CD14-positive monocyte (primary cell): ENCODE measurements at regions not wholly inside any gene's neighbourhood (a gene's known extent, or its start where the extent isn't known, plus 50 kb on each side); places are given as distances from the start of the nearest gene placed in this dataset.

Experiments
- DNase-seq, 3 donors: peaks; one replicate each; pipeline ENCODE4 v3.0.0-alpha.2; 2011 to 2022
- H2AFZ ChIP-seq: 2 replicates; pipeline ENCODE4 v1.6.0; 2012; ENCODE audit warnings: mild to moderate bottlenecking, low read depth, low read length, inconsistent platforms; ENCODE audit not compliant: insufficient read depth, poor library complexity, severe bottlenecking
- H3K27ac ChIP-seq, 2 donors: 1 replicate in 1 of 2; 2 replicates in 1 of 2; pipeline ENCODE4 v1.5.1; 2012 to 2013; ENCODE audit warnings: low read length in 2 of 2, control low read depth in 1 of 2, inconsistent platforms in 1 of 2, low read depth in 1 of 2, mild to moderate bottlenecking in 1 of 2
- H3K27me3 ChIP-seq, 2 donors: one replicate each; pipeline versions ENCODE4 v1.6.0 to v1.6.1; 2011 to 2013; ENCODE audit warnings: low read length in 2 of 2; ENCODE audit not compliant: control insufficient read depth in 2 of 2, insufficient read depth in 2 of 2
- H3K36me3 ChIP-seq, 2 donors: replicated peaks in 1 of 2; 1 replicate in 1 of 2; 2 replicates in 1 of 2; pipeline versions ENCODE4 v1.5.1 to v1.6.1; 2012 to 2013; ENCODE audit warnings: low read length in 2 of 2, control low read depth in 1 of 2, inconsistent platforms in 1 of 2, mild to moderate bottlenecking in 1 of 2; ENCODE audit not compliant: insufficient read depth in 2 of 2, control insufficient read depth in 1 of 2
- H3K4me1 ChIP-seq, 2 donors: 1 replicate in 1 of 2; 2 replicates in 1 of 2; pipeline versions ENCODE4 v1.5.1 to v1.6.1; 2012 to 2013; ENCODE audit warnings: low read length in 2 of 2, control low read depth in 1 of 2, inconsistent platforms in 1 of 2, mild to moderate bottlenecking in 1 of 2, moderate library complexity in 1 of 2; ENCODE audit not compliant: insufficient read depth in 2 of 2, control insufficient read depth in 1 of 2
- H3K4me2 ChIP-seq: replicated peaks from 2 replicates; pipeline ENCODE3; 2012; ENCODE audit warnings: low read length, moderate library complexity, mild to moderate bottlenecking; ENCODE audit not compliant: poor library complexity, severe bottlenecking; ENCODE audit errors: extremely low read depth
- H3K4me3 ChIP-seq, 3 experiments: fragments of 200-600 bp in 1 of 3; sonication (generic) in 1 of 3; replicated peaks in 1 of 3; 1 replicate in 2 of 3; 2 replicates in 1 of 3; pipeline ENCODE4 v1.5.1; 2011 to 2013; ENCODE audit warnings: low read length in 3 of 3, mild to moderate bottlenecking in 3 of 3, control low read depth in 2 of 3, low read depth in 2 of 3, inconsistent platforms in 1 of 3, moderate library complexity in 1 of 3
- H3K79me2 ChIP-seq: 2 replicates; pipeline ENCODE4 v1.6.0; 2012; ENCODE audit warnings: mild to moderate bottlenecking, control low read depth, inconsistent platforms, low read length, moderate library complexity; ENCODE audit not compliant: insufficient read depth
- H3K9ac ChIP-seq: 2 replicates; pipeline ENCODE4 v1.6.0; 2017; ENCODE audit warnings: low read length, mild to moderate bottlenecking; ENCODE audit not compliant: insufficient read depth, poor library complexity, severe bottlenecking
- H3K9me3 ChIP-seq, 2 donors: replicated peaks in 1 of 2; 1 replicate in 1 of 2; 2 replicates in 1 of 2; pipeline versions ENCODE4 v1.5.1 to v1.6.1; 2012 to 2013; ENCODE audit warnings: low read length in 2 of 2, control low read depth in 1 of 2; ENCODE audit not compliant: control insufficient read depth in 1 of 2, insufficient read depth in 1 of 2
- H4K20me1 ChIP-seq: 2 replicates; pipeline ENCODE4 v1.6.0; 2012; ENCODE audit warnings: mild to moderate bottlenecking, low read length, control low read depth, moderate library complexity; ENCODE audit not compliant: insufficient read depth
- H3K27ac Mint-ChIP-seq, 7 donors: one replicate each; pipeline ENCODE4 v1.8.0; 2020; ENCODE audit warnings: mild to moderate bottlenecking in 7 of 7, mixed read lengths in 7 of 7, moderate library complexity in 6 of 7, inconsistent platforms in 2 of 7
- H3K27me3 Mint-ChIP-seq, 3 donors: one replicate each; pipeline ENCODE4 v1.8.0; 2021 to 2022; ENCODE audit warnings: low read depth in 3 of 3, mild to moderate bottlenecking in 3 of 3, mixed read lengths in 3 of 3, moderate library complexity in 3 of 3, inconsistent platforms in 1 of 3
- H3K36me3 Mint-ChIP-seq, 2 donors: one replicate each; pipeline ENCODE4 v1.8.0; 2020; ENCODE audit warnings: mixed read lengths in 2 of 2, inconsistent platforms in 1 of 2, mild to moderate bottlenecking in 1 of 2
- H3K4me1 Mint-ChIP-seq: one replicate; pipeline ENCODE4 v1.8.0; 2020; ENCODE audit warnings: mild to moderate bottlenecking, mixed read lengths
- H3K4me3 Mint-ChIP-seq, 2 donors: one replicate each; pipeline ENCODE4 v1.8.0; 2020; ENCODE audit warnings: mild to moderate bottlenecking in 2 of 2, mixed read lengths in 2 of 2, moderate library complexity in 1 of 2
- H3K9me3 Mint-ChIP-seq, 7 donors: one replicate each; pipeline ENCODE4 v1.8.0; 2020 to 2022; ENCODE audit warnings: mixed read lengths in 7 of 7, mild to moderate bottlenecking in 6 of 7, moderate library complexity in 6 of 7, inconsistent platforms in 2 of 7
- CTCF ChIP-seq: fragments of 200-600 bp; IDR thresholded peaks from one replicate; pipeline ENCODE4 v1.8.0; 2022; ENCODE audit warnings: antibody characterized with exemption, mild to moderate bottlenecking
- WGBS: methylation state at CpG from one replicate; pipeline ENCODE4 v1.1.5; 2013; ENCODE audit warnings: missing lambda C conversion rate; ENCODE audit not compliant: insufficient coverage; 5-methylcytosine and 5-hydroxymethylcytosine counted together
- intact Hi-C, 2 donors: fragments of 100-400 bp; cut with micrococcal nuclease; formaldehyde crosslinking; loops; one replicate each; pipeline versions ENCODE4 v1.15.0 to v1.15.1; 2023

- WGBS: 90% methylated on average over 22 of the region's 22 CpGs
Measured at GRCh38 chr9:134992755-134993124, 75.0 kb upstream of the FCN1 start.

DNA sequence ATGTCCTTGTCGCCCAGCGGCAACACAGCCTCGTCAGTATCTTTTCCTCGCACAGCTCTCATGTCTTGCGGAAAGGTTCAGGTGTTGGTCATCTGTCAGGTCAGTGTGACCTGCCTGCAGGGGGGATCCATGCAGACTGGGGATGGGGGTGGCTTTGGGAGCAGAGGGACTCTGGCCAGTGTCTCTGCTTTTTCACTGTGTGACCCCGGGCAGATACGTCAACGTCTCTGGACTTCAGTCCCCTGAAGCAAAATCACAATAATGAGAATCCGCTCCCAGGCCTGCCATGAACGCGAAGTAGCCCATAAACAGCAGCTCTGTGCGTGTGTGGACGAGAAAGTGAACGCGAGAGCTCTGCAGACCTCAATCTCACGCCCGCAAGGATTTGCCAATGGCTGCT, 75.7 kb upstream of the FCN1 start:
- peaks cover 7 to 21% (median 9%) of the 10 kb centered on the region in 7 donors for H3K9me3 Mint-ChIP-seq
- H3K4me3 Mint-ChIP-seq: no peak overlapping the region
- H3K36me3 Mint-ChIP-seq: no peaks in the 10 kb centered on the region
- Histone ChIP-seq H3K4me3 (no peak overlapping the region), H4K20me1 (no peaks in the 10 kb centered on the region), H3K4me2 (no peak overlapping the region), H3K9ac (no peak overlapping the region), H3K27ac (no peak overlapping the region), H3K36me3 (no peaks in the 10 kb centered on the region), H3K79me2 (no peaks in the 10 kb centered on the region), H3K9me3 (peaks cover 6 to 8% of the 10 kb centered on the region in 2 donors), H2AFZ (no peak overlapping the region), H3K4me1 (no peaks in the 10 kb centered on the region), H3K27me3 (no peaks in the 10 kb centered on the region)
- H3K4me1 Mint-ChIP-seq: no peaks in the 10 kb centered on the region
- TF ChIP-seq CTCF: no peak
- intact Hi-C loops: no loop called here
- no peak overlapping the region for H3K27ac Mint-ChIP-seq
- no peak for DNase-seq
- H3K27me3 Mint-ChIP-seq: peaks cover 6 to 22% (median 15%) of the 10 kb centered on the region in 3 donors
- WGBS: 92% methylated on average over 17 of the region's 17 CpGs

More at GRCh38 chr9:134992755-134993124, 75.0 kb upstream of the FCN1 start:
- no peaks in the 10 kb centered on the region for H3K4me1 ChIP-seq
- Mint-ChIP-seq H3K36me3 (no peaks in the 10 kb centered on the region), H3K27ac (no peak overlapping the region), H3K4me1 (no peaks in the 10 kb centered on the region), H3K4me3 (no peak overlapping the region), H3K9me3 (peaks cover 2 to 17% (median 5%) of the 10 kb centered on the region in 7 donors), H3K27me3 (peaks cover 10 to 18% (median 15%) of the 10 kb centered on the region in 3 donors)
- H3K9me3 ChIP-seq: peaks cover 3 to 5% of the 10 kb centered on the region in 2 donors
- H3K27ac ChIP-seq: no peak overlapping the region
- no peak overlapping the region for H3K9ac ChIP-seq
- H4K20me1 ChIP-seq: no peaks in the 10 kb centered on the region
- no peak for TF ChIP-seq CTCF
- H3K36me3 ChIP-seq: no peaks in the 10 kb centered on the region
- no peak overlapping the region for H3K4me2 ChIP-seq
- H2AFZ ChIP-seq: no peak overlapping the region
- no peak for DNase-seq
- peaks cover 0 to under 1% of the 10 kb centered on the region in 2 donors for H3K27me3 ChIP-seq
- no peaks in the 10 kb centered on the region for H3K79me2 ChIP-seq
- intact Hi-C loops: no loop called here
- no peak overlapping the region for H3K4me3 ChIP-seq
